ENCODE measurements at regions not wholly inside any gene's neighbourhood (a gene's known extent, or its start where the extent isn't known, plus 50 kb on each side); places are given as distances from the start of the nearest gene placed in this dataset.
"Not testable (repeated sequence)": the region's sequence is repeated elsewhere in the genome, so short reads cannot be mapped to it uniquely, and the experiment has no call there.

GRCh38 chr2:87649871-87650270 is 98.0 kb upstream of the PLGLB2 start:
- not testable (repeated sequence) for TF ChIP-seq CTCF (IDR thresholded peaks at IDR 0.05); EZH2 (IDR thresholded peaks at IDR 0.05; ENCODE audit: borderline replicate concordance, insufficient read depth, low read depth, low read length, poor library complexity, severe bottlenecking)
